ENCODE measurements at regions not wholly inside any gene's neighbourhood (a gene's known extent, or its start where the extent isn't known, plus 50 kb on each side); places are given as distances from the start of the nearest gene placed in this dataset.

DNA sequence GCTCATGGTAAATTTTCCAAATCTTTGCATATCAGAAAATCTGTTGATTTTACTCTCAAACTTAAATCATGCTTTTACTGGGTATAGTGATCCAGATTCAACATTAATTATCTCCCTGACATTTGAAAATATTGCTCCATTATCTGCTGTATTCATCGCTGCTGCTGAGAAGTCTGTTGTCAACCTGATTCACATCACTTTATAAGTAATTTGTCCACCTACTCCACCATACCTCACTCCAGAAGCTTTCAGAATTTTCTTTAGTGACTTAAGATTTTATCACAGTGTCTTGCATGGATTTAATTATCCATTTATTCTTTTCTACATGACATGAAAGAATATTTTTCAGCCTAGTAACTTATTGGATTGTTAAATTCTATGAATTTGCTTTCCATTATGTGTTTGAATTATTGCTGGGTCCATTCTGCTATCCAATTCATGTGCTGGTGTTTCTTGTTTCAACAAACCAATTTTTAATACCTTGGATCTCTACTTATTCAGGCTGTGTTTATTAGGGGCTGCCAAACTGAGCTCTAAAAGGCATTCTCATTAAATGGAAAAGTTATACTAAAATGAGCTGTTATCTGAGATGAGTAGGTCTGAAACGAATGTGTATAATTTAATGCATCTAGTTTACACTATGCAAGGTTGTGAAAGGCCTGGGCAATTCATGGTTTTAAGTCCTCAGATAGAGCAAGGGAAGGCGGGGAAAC is 519.3 kb upstream of the CDH11 start:
- Histone ChIP-seq H3K27me3 (ENCODE audit: control insufficient read depth, insufficient read depth, low read length) (no peaks in the 10 kb centered on the region), H3K4me3 (ENCODE audit: low read depth, low read length) (no peak overlapping the region), H3K36me3 (ENCODE audit: control insufficient read depth, insufficient read depth, low read length) (no peaks in the 10 kb centered on the region)
- DNase-seq (ENCODE audit: low read depth) (no peak), FAIRE-seq (no peak)
- TF ChIP-seq, protein P1, sequence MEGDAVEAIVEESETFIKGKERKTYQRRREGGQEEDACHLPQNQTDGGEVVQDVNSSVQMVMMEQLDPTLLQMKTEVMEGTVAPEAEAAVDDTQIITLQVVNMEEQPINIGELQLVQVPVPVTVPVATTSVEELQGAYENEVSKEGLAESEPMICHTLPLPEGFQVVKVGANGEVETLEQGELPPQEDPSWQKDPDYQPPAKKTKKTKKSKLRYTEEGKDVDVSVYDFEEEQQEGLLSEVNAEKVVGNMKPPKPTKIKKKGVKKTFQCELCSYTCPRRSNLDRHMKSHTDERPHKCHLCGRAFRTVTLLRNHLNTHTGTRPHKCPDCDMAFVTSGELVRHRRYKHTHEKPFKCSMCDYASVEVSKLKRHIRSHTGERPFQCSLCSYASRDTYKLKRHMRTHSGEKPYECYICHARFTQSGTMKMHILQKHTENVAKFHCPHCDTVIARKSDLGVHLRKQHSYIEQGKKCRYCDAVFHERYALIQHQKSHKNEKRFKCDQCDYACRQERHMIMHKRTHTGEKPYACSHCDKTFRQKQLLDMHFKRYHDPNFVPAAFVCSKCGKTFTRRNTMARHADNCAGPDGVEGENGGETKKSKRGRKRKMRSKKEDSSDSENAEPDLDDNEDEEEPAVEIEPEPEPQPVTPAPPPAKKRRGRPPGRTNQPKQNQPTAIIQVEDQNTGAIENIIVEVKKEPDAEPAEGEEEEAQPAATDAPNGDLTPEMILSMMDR (IDR thresholded peaks at IDR 0.05; ENCODE audit: insufficient read depth, low read length, severe bottlenecking), result no peak

DNA sequence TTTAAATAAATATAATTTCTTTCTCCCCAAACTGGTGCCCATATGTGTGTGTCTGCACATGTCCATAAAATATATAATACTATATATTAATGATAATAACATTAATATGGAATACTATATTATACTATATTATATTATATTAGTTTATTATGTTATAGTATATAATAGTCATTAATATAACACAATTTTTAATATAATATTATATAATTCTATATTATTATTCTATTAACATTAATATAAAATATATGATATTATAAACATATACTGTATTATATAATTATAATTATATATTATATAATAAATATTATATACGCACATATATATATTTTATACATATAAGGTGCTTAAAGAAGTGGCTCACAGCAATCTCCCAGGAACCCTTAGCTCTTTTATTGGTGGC is 513.0 kb upstream of the CDH11 start:
- no peaks in the 10 kb centered on the region for H3K27me3 ChIP-seq (ENCODE audit: control insufficient read depth, insufficient read depth, low read length)
- TF ChIP-seq, protein P1 (IDR thresholded peaks at IDR 0.05; ENCODE audit: insufficient read depth, low read length, severe bottlenecking), result no peak
- no peak for FAIRE-seq
- H3K4me3 ChIP-seq (ENCODE audit: low read depth, low read length), result no peak overlapping the region
- H3K36me3 ChIP-seq (ENCODE audit: control insufficient read depth, insufficient read depth, low read length), result no peaks in the 10 kb centered on the region
- DNase-seq (ENCODE audit: low read depth), result no peak

DNA sequence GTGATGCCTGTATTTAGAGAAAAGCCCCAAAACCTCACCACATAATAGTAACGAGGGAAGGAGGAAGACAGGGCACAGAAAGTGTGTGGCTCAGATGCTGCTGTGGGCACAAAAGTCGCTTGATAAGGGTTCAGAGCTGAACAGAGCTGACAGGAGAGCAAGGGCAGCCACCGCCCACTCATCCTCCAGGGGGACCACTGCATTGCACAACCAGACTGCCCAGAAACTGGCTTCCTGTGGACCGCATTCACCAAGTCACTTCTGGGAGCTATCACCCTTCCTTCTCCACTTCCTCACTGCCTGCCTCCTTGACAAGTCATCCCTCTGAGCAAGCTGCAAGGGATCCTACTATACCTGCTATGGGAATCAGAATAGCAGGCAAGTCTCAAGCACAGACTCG is 512.4 kb upstream of the CDH11 start:
- no peak overlapping the region for H3K4me3 ChIP-seq (ENCODE audit: low read depth, low read length)
- TF ChIP-seq, protein P1 (IDR thresholded peaks at IDR 0.05; ENCODE audit: insufficient read depth, low read length, severe bottlenecking), result no peak
- DNase-seq (ENCODE audit: low read depth) (peak; percentile 38), FAIRE-seq (no peak)
- H3K27me3 ChIP-seq (ENCODE audit: control insufficient read depth, insufficient read depth, low read length), result no peaks in the 10 kb centered on the region
- H3K36me3 ChIP-seq (ENCODE audit: control insufficient read depth, insufficient read depth, low read length), result no peaks in the 10 kb centered on the region

DNA sequence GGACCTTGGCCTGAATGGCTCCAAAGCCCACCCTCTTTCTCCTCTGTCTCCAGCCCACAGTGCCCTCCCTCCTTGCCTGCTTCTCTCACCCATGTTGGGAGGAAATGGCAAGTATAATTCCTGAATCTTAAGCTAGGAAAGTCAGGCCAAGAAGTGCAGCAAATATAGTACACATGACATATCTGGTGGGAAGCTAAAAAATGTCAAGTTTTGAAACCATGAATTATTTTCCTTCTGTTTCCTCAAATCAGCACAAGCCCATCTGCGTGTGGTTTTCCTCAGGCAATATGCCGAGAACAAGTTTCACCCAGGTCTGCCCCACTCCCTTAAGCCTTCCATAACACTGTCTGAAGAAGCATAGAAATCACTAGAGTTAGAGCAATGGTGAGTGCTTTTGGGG is 502.8 kb upstream of the CDH11 start:
- FAIRE-seq, result no peak
- Histone ChIP-seq H3K36me3 (ENCODE audit: control insufficient read depth, insufficient read depth, low read length) (no peaks in the 10 kb centered on the region), H3K27me3 (ENCODE audit: control insufficient read depth, insufficient read depth, low read length) (no peaks in the 10 kb centered on the region), H3K4me3 (ENCODE audit: low read depth, low read length) (no peak overlapping the region)
- no peak for DNase-seq (ENCODE audit: low read depth)
- TF ChIP-seq, protein P1 (IDR thresholded peaks at IDR 0.05; ENCODE audit: insufficient read depth, low read length, severe bottlenecking), result no peak

DNA sequence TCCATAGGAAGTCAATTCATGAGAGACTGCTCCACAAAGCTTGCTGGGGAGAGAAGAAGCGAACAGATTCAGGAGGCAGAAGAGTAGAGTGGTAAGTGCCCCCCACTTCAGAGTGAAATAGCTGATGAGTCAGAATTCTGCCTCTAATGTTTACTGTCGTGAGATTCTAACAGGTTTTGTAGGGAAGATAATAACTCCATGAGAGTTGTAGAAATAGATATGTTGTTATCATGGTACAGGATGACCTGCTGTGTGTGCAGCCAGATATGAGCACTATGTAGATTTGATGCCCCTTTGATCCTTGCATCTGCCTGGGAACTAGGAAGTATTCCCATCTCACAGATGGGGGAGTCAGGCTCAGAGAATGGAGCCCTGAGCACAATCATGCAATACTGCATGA is 502.4 kb upstream of the CDH11 start:
- DNase-seq (ENCODE audit: low read depth) (no peak), FAIRE-seq (no peak)
- Histone ChIP-seq H3K4me3 (ENCODE audit: low read depth, low read length) (no peak overlapping the region), H3K27me3 (ENCODE audit: control insufficient read depth, insufficient read depth, low read length) (no peaks in the 10 kb centered on the region), H3K36me3 (ENCODE audit: control insufficient read depth, insufficient read depth, low read length) (no peaks in the 10 kb centered on the region)
- TF ChIP-seq, protein P1 (IDR thresholded peaks at IDR 0.05; ENCODE audit: insufficient read depth, low read length, severe bottlenecking), result no peak

DNA sequence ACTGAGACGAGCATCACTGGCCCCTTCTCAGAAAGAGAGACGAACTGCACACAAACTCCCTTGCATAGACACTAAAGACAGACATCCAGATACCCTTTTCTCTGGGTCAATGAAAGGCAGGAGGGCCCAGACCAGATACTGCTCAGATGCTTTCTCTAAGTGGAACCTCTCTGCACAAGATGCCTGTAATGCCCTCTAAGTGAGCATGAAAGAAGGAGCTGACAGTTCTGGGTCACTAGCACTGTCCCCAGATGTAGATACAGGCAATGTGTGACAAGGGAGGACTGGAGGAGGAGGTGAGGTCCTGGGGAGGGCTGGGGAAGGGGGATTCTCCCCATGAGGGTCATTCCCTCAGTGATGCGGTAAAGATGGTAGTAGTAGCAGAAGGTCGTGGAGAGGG is 501.0 kb upstream of the CDH11 start:
- Histone ChIP-seq H3K36me3 (ENCODE audit: control insufficient read depth, insufficient read depth, low read length) (no peaks in the 10 kb centered on the region), H3K27me3 (ENCODE audit: control insufficient read depth, insufficient read depth, low read length) (no peaks in the 10 kb centered on the region), H3K4me3 (ENCODE audit: low read depth, low read length) (no peak overlapping the region)
- no peak for DNase-seq (ENCODE audit: low read depth)
- TF ChIP-seq, protein P1 (IDR thresholded peaks at IDR 0.05; ENCODE audit: insufficient read depth, low read length, severe bottlenecking), result no peak
- no peak for FAIRE-seq

Data from bronchial epithelial cell (primary cell).